ENCODE measurements at regions not wholly inside any gene's neighbourhood (a gene's known extent, or its start where the extent isn't known, plus 50 kb on each side); places are given as distances from the start of the nearest gene placed in this dataset.

- intact Hi-C loops (cut with DNase I), result no loop called here
- TF ChIP-seq, protein P1, sequence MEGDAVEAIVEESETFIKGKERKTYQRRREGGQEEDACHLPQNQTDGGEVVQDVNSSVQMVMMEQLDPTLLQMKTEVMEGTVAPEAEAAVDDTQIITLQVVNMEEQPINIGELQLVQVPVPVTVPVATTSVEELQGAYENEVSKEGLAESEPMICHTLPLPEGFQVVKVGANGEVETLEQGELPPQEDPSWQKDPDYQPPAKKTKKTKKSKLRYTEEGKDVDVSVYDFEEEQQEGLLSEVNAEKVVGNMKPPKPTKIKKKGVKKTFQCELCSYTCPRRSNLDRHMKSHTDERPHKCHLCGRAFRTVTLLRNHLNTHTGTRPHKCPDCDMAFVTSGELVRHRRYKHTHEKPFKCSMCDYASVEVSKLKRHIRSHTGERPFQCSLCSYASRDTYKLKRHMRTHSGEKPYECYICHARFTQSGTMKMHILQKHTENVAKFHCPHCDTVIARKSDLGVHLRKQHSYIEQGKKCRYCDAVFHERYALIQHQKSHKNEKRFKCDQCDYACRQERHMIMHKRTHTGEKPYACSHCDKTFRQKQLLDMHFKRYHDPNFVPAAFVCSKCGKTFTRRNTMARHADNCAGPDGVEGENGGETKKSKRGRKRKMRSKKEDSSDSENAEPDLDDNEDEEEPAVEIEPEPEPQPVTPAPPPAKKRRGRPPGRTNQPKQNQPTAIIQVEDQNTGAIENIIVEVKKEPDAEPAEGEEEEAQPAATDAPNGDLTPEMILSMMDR (IDR thresholded peaks at IDR 0.05), result no peak
- 95 to 96% methylated on average over 2 of the region's 2 CpGs for WGBS, 2 donors
- H3K4me3 ChIP-seq, result no peak overlapping the region
- H3K27ac ChIP-seq, result no peak overlapping the region
- H3K36me3 ChIP-seq, result no peaks in the 10 kb centered on the region
- H3K27me3 ChIP-seq, result no peaks in the 10 kb centered on the region
- no peak for DNase-seq
- ATAC-seq, result no peak
- H3K9me3 ChIP-seq, result peaks cover 0 to 7% (median 0%) of the 10 kb centered on the region in 11 donors
- no peaks in the 10 kb centered on the region for H3K4me1 ChIP-seq
These were observed 306.9 kb downstream of the BCL11A start for GRCh38 chr2:60246583-60246982.

DNA sequence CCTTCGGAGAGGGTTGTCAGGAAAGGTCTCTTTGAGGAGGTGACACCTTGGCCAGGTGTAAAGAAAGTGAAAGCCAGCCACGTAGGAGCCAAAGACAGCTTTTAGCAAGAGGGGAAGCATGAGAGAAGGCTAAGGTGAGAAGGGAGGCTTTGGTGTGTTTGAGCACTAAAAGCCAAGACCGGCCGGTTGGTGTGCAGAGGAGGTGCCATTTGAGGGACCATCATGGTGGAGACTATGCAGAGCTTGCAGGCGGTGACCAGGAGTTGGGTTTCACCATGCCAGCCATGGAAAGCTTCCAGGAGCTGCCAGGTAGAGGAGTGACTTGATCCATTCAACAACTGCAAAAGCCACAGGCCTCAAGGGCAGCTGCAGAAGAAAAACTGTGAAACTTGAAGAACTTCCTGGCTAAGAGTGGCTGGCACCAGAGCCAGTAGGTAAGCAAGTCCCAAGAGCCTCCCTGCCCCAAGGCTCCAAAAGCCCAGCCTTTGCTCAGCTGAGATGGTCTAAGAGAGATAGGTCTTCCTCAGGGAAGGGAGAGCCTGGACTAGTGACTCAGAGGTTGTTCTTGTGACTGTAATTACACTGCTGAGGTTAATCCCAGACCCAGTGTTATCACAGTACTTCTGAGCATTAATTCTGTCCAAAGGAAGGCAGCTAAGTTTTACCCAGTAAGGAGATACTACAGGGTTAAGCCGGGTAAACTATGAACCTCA, 319.0 kb downstream of the BCL11A start:
- peaks cover 0 to 39% (median 9%) of the 10 kb centered on the region in 11 donors for H3K9me3 ChIP-seq
- ATAC-seq, result no peak
- H3K27me3 ChIP-seq, result no peaks in the 10 kb centered on the region
- H3K36me3 ChIP-seq, result no peaks in the 10 kb centered on the region
- no peak overlapping the region for H3K4me3 ChIP-seq
- no peak overlapping the region for H3K27ac ChIP-seq
- 82 to 92% methylated on average over 6 of the region's 6 CpGs for WGBS, 2 donors
- intact Hi-C loops (cut with DNase I), result no loop called here
- no peaks in the 10 kb centered on the region for H3K4me1 ChIP-seq
- DNase-seq, result no peak
- TF ChIP-seq, protein P1 (IDR thresholded peaks at IDR 0.05), result no peak

DNA sequence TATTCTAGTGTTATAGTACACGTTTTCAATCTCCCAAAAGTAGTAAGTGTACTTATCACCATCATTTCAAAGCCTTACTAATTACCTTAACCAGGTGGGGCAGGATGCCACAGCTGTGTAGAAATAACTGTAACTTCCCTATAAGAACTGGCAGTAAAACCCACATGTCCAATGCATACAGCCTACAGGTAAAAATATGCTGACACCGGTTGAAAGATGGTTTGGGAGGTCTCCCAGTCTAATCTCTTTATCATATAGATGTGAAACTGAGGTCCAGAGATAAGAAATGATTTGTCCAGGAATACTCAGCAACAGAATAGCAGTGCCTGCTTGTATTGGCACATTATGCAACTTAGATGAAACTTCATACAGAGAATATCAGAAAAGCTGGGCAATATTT, 322.9 kb downstream of the BCL11A start:
- H3K4me1 ChIP-seq, result no peaks in the 10 kb centered on the region
- H3K27ac ChIP-seq, result no peak overlapping the region
- no peak overlapping the region for H3K4me3 ChIP-seq
- H3K36me3 ChIP-seq, result no peaks in the 10 kb centered on the region
- DNase-seq (no peak), ATAC-seq (no peak)
- WGBS, 2 donors, result 61 to 63% methylated on average over 2 of the region's 2 CpGs
- peaks cover 0 to 39% (median 9%) of the 10 kb centered on the region in 11 donors for H3K9me3 ChIP-seq
- intact Hi-C loops (cut with DNase I), result no loop called here
- no peaks in the 10 kb centered on the region for H3K27me3 ChIP-seq
- TF ChIP-seq, protein P1 (IDR thresholded peaks at IDR 0.05), result no peak

DNA sequence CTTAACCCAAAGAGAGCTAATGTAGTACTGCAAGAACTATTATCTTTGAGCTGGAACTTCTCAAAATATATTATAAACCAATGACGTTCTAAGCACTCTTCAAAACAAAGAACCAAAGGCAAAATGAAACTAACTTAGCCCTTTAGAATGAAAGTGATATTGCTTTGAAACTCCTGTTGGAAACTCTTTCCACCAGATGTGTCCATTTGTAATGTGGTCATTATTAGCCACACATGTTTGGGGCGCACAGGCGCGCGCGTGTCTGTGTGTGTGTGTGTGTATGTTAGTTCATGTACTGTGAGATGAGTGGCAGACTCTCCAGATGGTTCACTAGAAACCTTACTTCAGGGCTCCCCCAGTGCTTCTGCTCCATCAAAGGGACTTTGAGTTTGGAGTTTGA, 323.4 kb downstream of the BCL11A start:
- H3K4me1 ChIP-seq, result no peaks in the 10 kb centered on the region
- ATAC-seq (no peak), DNase-seq (no peak)
- H3K27ac ChIP-seq, result no peak overlapping the region
- TF ChIP-seq, protein P1 (IDR thresholded peaks at IDR 0.05), result no peak
- H3K9me3 ChIP-seq, result peaks cover 0 to 33% (median 9%) of the 10 kb centered on the region in 11 donors
- WGBS, 2 donors, result 95 to 96% methylated on average over 6 of the region's 6 CpGs
- intact Hi-C loops (cut with DNase I), result no loop called here
- H3K4me3 ChIP-seq, result no peak overlapping the region
- H3K36me3 ChIP-seq, result no peaks in the 10 kb centered on the region
- no peaks in the 10 kb centered on the region for H3K27me3 ChIP-seq

Data from heart right ventricle (tissue), 16 donors.